ENCODE measurements at regions not wholly inside any gene's neighbourhood (a gene's known extent, or its start where the extent isn't known, plus 50 kb on each side); places are given as distances from the start of the nearest gene placed in this dataset.

GRCh38 chr4:26228883-26229282, 91.9 kb upstream of the RBPJ start:
- TF ChIP-seq NBN (IDR thresholded peaks at IDR 0.05) (no peak), SIN3A (IDR thresholded peaks at IDR 0.05; ENCODE audit: low read depth, low read length) (no peak), CBX5 (IDR thresholded peaks at IDR 0.05; ENCODE audit: low read depth) (no peak), CHD2 (IDR thresholded peaks at IDR 0.05; ENCODE audit: borderline replicate concordance, low read depth, low read length) (no peak), SP1 (IDR thresholded peaks at IDR 0.05; ENCODE audit: low read depth, low read length) (no peak), POU2F2 (IDR thresholded peaks at IDR 0.05; ENCODE audit: borderline replicate concordance, low read depth, low read length) (no peak)
- Histone ChIP-seq H3K9ac (ENCODE audit: control insufficient read depth, insufficient read depth, low read length) (no peak overlapping the region), H3K36me3 (ENCODE audit: control insufficient read depth in 2 of 2, insufficient read depth in 2 of 2, low read length in 1 of 2) (no peaks in the 10 kb centered on the region), H3K9me3 (replicated peaks; ENCODE audit: control insufficient read depth, insufficient read depth, low read length) (no peaks in the 10 kb centered on the region), H3K27me3 (replicated peaks in 1 of 2; ENCODE audit: control insufficient read depth in 2 of 2, insufficient read depth in 2 of 2, low read length in 1 of 2) (peaks cover 0 to 2% of the 10 kb centered on the region in 2 experiments; a peak in 1 of 4 replicates), H3K79me2 (ENCODE audit: control insufficient read depth, insufficient read depth, low read length) (no peaks in the 10 kb centered on the region), H3K27ac (ENCODE audit: control insufficient read depth, insufficient read depth) (no peak overlapping the region), H2AFZ (ENCODE audit: control insufficient read depth, low read depth, low read length) (no peak overlapping the region), H3K4me2 (ENCODE audit: control insufficient read depth, insufficient read depth) (no peak overlapping the region), H3K4me1 (ENCODE audit: control insufficient read depth, insufficient read depth, low read length) (no peaks in the 10 kb centered on the region), H3K4me3 (no peak overlapping the region), H4K20me1 (ENCODE audit: control insufficient read depth, insufficient read depth) (no peaks in the 10 kb centered on the region)
- ChIA-PET RAD21 (ENCODE audit: unreplicated experiment) (no interaction called here), CTCF (interaction anchor here (1.1 to 1.5 kb wide), 2 partner anchors 32 to 35 kb away, joined by 3 read pairs; no protein-coding TSS in a partner anchor), POLR2A (no interaction called here), SMC1A (ENCODE audit: uncharacterized antibody, unreplicated experiment) (interaction anchor here (1.0 to 1.1 kb wide), 2 partner anchors 9 kb away, joined by 3 to 4 read pairs; no protein-coding TSS in a partner anchor)
- in situ Hi-C loops (cut with MboI): no loop called here
- no TSS peak for BruUV-seq (replicated peaks)
- no peak for FAIRE-seq
- WGBS (ENCODE audit: insufficient coverage, insufficient replicate concordance, low lambda C conversion rate, missing lambda C conversion rate): 97% methylated on average over 2 of the region's 2 CpGs
- DNase-seq (ENCODE audit: low read depth, low spot score): no peak
- intact Hi-C loops (cut with micrococcal nuclease; ENCODE audit: unreplicated experiment): no loop called here
- no peak for ATAC-seq

- Histone ChIP-seq H3K4me3 (no peak overlapping the region), H3K9ac (ENCODE audit: control insufficient read depth, insufficient read depth, low read length) (no peak overlapping the region), H3K4me1 (ENCODE audit: control insufficient read depth, insufficient read depth, low read length) (no peaks in the 10 kb centered on the region), H3K27ac (ENCODE audit: control insufficient read depth, insufficient read depth) (no peak overlapping the region), H3K9me3 (replicated peaks; ENCODE audit: control insufficient read depth, insufficient read depth, low read length) (no peaks in the 10 kb centered on the region), H3K4me2 (ENCODE audit: control insufficient read depth, insufficient read depth) (no peak overlapping the region), H3K79me2 (ENCODE audit: control insufficient read depth, insufficient read depth, low read length) (no peaks in the 10 kb centered on the region), H2AFZ (ENCODE audit: control insufficient read depth, low read depth, low read length) (no peak overlapping the region), H4K20me1 (ENCODE audit: control insufficient read depth, insufficient read depth) (no peaks in the 10 kb centered on the region), H3K27me3 (replicated peaks in 1 of 2; ENCODE audit: control insufficient read depth in 2 of 2, insufficient read depth in 2 of 2, low read length in 1 of 2) (no peaks in the 10 kb centered on the region), H3K36me3 (ENCODE audit: control insufficient read depth in 2 of 2, insufficient read depth in 2 of 2, low read length in 1 of 2) (no peaks in the 10 kb centered on the region)
- intact Hi-C loops (cut with micrococcal nuclease; ENCODE audit: unreplicated experiment) (no loop called here), in situ Hi-C loops (cut with MboI) (no loop called here)
- ATAC-seq: no peak
- BruUV-seq (replicated peaks): no TSS peak
- TF ChIP-seq SUZ12 (IDR thresholded peaks at IDR 0.05; ENCODE audit: unreplicated experiment) (no peak), ZNF274 (IDR thresholded peaks at IDR 0.05; ENCODE audit: insufficient read depth, insufficient read length) (no peak)
- 67% methylated on average over 4 of the region's 4 CpGs for WGBS (ENCODE audit: insufficient coverage, insufficient replicate concordance, low lambda C conversion rate, missing lambda C conversion rate)
- ChIA-PET RAD21 (ENCODE audit: unreplicated experiment) (no interaction called here), CTCF (interaction anchor here (1.5 kb wide), 1 partner anchor 33 kb away, joined by 3 read pairs; no protein-coding TSS in a partner anchor), SMC1A (ENCODE audit: uncharacterized antibody, unreplicated experiment) (interaction anchor here (1.0 kb wide), 1 partner anchor 8 kb away, joined by 4 read pairs; no protein-coding TSS in a partner anchor), POLR2A (no interaction called here)
- FAIRE-seq: no peak
- no peak for DNase-seq (ENCODE audit: low read depth, low spot score)
Observed at GRCh38 chr4:26229974-26230373, 90.8 kb upstream of the RBPJ start.
